ENCODE measurements at regions not wholly inside any gene's neighbourhood (a gene's known extent, or its start where the extent isn't known, plus 50 kb on each side); places are given as distances from the start of the nearest gene placed in this dataset.
"Not testable (repeated sequence)": the region's sequence is repeated elsewhere in the genome, so short reads cannot be mapped to it uniquely, and the experiment has no call there.

GRCh38 chr6:102761872-102762271, 1368.4 kb downstream of the GRIK2 start:
- Histone ChIP-seq H3K4me3 (ENCODE audit: control insufficient read depth in 1 of 7, extremely low read depth in 1 of 7, insufficient read depth in 4 of 7, low read depth in 2 of 7, low read length in 6 of 7) (no peak overlapping the region), H3K9me3 (ENCODE audit: control extremely low read depth in 1 of 5, control insufficient read depth in 4 of 5, insufficient read depth in 2 of 5, low read depth in 1 of 5, low read length in 4 of 5) (no peaks in the 10 kb centered on the region), H3K27ac (ENCODE audit: insufficient read depth in 1 of 2, low read depth in 1 of 2, low read length in 2 of 2, poor library complexity in 1 of 2, severe bottlenecking in 2 of 2) (no peak overlapping the region), H3K36me3 (ENCODE audit: control insufficient read depth in 4 of 4, insufficient read depth in 4 of 4, low read length in 3 of 4) (no peaks in the 10 kb centered on the region), H3K27me3 (replicated peaks in 2 of 5; ENCODE audit: control insufficient read depth in 4 of 5, insufficient read depth in 5 of 5, low read length in 4 of 5) (no peaks in the 10 kb centered on the region), H3K4me1 (ENCODE audit: control extremely low read depth in 1 of 4, control insufficient read depth in 4 of 4, insufficient read depth in 4 of 4, low read length in 3 of 4) (no peaks in the 10 kb centered on the region)
- no peak for DNase-seq
- WGBS (ENCODE audit: insufficient coverage) = 100% methylated on average over 2 of the region's 4 CpGs
- CTCF ChIA-PET = no interaction called here
- POLR2A ChIA-PET = no interaction called here

GRCh38 chr6:102759415-102759814, 1365.9 kb downstream of the GRIK2 start:
- WGBS (ENCODE audit: insufficient coverage) = 100% methylated on average over 1 of the region's 2 CpGs
- no peaks in the 10 kb centered on the region for H3K36me3 ChIP-seq (ENCODE audit: control insufficient read depth in 4 of 4, insufficient read depth in 4 of 4, low read length in 3 of 4)
- H3K4me1 ChIP-seq (ENCODE audit: control extremely low read depth in 1 of 4, control insufficient read depth in 4 of 4, insufficient read depth in 4 of 4, low read length in 3 of 4) = no peaks in the 10 kb centered on the region
- H3K4me3 ChIP-seq (ENCODE audit: control insufficient read depth in 1 of 7, extremely low read depth in 1 of 7, insufficient read depth in 4 of 7, low read depth in 2 of 7, low read length in 6 of 7) = no peak overlapping the region
- no peaks in the 10 kb centered on the region for H3K27me3 ChIP-seq (replicated peaks in 2 of 5; ENCODE audit: control insufficient read depth in 4 of 5, insufficient read depth in 5 of 5, low read length in 4 of 5)
- H3K9me3 ChIP-seq (ENCODE audit: control extremely low read depth in 1 of 5, control insufficient read depth in 4 of 5, insufficient read depth in 2 of 5, low read depth in 1 of 5, low read length in 4 of 5) = no peaks in the 10 kb centered on the region
- DNase-seq = no peak
- ChIA-PET CTCF (no interaction called here), POLR2A (interaction anchor here (0.7 kb wide), 1 partner anchor 13 kb away, joined by 3 read pairs; no protein-coding TSS in a partner anchor)
- H3K27ac ChIP-seq (ENCODE audit: insufficient read depth in 1 of 2, low read depth in 1 of 2, low read length in 2 of 2, poor library complexity in 1 of 2, severe bottlenecking in 2 of 2) = no peak overlapping the region

- H3K27ac ChIP-seq (ENCODE audit: insufficient read depth in 1 of 2, low read depth in 1 of 2, low read length in 2 of 2, poor library complexity in 1 of 2, severe bottlenecking in 2 of 2); H3K4me3 ChIP-seq (ENCODE audit: control insufficient read depth in 1 of 7, extremely low read depth in 1 of 7, insufficient read depth in 4 of 7, low read depth in 2 of 7, low read length in 6 of 7); H3K4me1 ChIP-seq (ENCODE audit: control extremely low read depth in 1 of 4, control insufficient read depth in 4 of 4, insufficient read depth in 4 of 4, low read length in 3 of 4); H3K27me3 ChIP-seq (replicated peaks in 2 of 5; ENCODE audit: control insufficient read depth in 4 of 5, insufficient read depth in 5 of 5, low read length in 4 of 5); H3K36me3 ChIP-seq (ENCODE audit: control insufficient read depth in 4 of 4, insufficient read depth in 4 of 4, low read length in 3 of 4); H3K9me3 ChIP-seq (ENCODE audit: control extremely low read depth in 1 of 5, control insufficient read depth in 4 of 5, insufficient read depth in 2 of 5, low read depth in 1 of 5, low read length in 4 of 5); POLR2A ChIA-PET; CTCF ChIA-PET; DNase-seq: not testable (repeated sequence)
- WGBS (ENCODE audit: insufficient coverage) = 98% methylated on average over 19 of the region's 19 CpGs
Measured at GRCh38 chr6:102758536-102758935, 1365.0 kb downstream of the GRIK2 start.

- Histone ChIP-seq H3K27ac (ENCODE audit: insufficient read depth in 1 of 2, low read depth in 1 of 2, low read length in 2 of 2, poor library complexity in 1 of 2, severe bottlenecking in 2 of 2) (no peak overlapping the region), H3K36me3 (ENCODE audit: control insufficient read depth in 4 of 4, insufficient read depth in 4 of 4, low read length in 3 of 4) (no peaks in the 10 kb centered on the region), H3K4me1 (ENCODE audit: control extremely low read depth in 1 of 4, control insufficient read depth in 4 of 4, insufficient read depth in 4 of 4, low read length in 3 of 4) (no peaks in the 10 kb centered on the region), H3K4me3 (ENCODE audit: control insufficient read depth in 1 of 7, extremely low read depth in 1 of 7, insufficient read depth in 4 of 7, low read depth in 2 of 7, low read length in 6 of 7) (no peak overlapping the region), H3K27me3 (replicated peaks in 2 of 5; ENCODE audit: control insufficient read depth in 4 of 5, insufficient read depth in 5 of 5, low read length in 4 of 5) (no peaks in the 10 kb centered on the region), H3K9me3 (ENCODE audit: control extremely low read depth in 1 of 5, control insufficient read depth in 4 of 5, insufficient read depth in 2 of 5, low read depth in 1 of 5, low read length in 4 of 5) (no peaks in the 10 kb centered on the region)
- CTCF ChIA-PET = no interaction called here
- no CpG with 5 or more reads among the region's 2 CpGs for WGBS (ENCODE audit: insufficient coverage)
- no peak for DNase-seq
- POLR2A ChIA-PET = no interaction called here
Measured at GRCh38 chr6:102749210-102749971, 1355.9 kb downstream of the GRIK2 start.

- 97% methylated on average over 3 of the region's 5 CpGs for WGBS (ENCODE audit: insufficient coverage)
- no peak overlapping the region for H3K4me3 ChIP-seq (ENCODE audit: control insufficient read depth in 1 of 7, extremely low read depth in 1 of 7, insufficient read depth in 4 of 7, low read depth in 2 of 7, low read length in 6 of 7)
- no peaks in the 10 kb centered on the region for H3K27me3 ChIP-seq (replicated peaks in 2 of 5; ENCODE audit: control insufficient read depth in 4 of 5, insufficient read depth in 5 of 5, low read length in 4 of 5)
- CTCF ChIA-PET = no interaction called here
- H3K36me3 ChIP-seq (ENCODE audit: control insufficient read depth in 4 of 4, insufficient read depth in 4 of 4, low read length in 3 of 4) = no peaks in the 10 kb centered on the region
- POLR2A ChIA-PET = interaction anchor here (0.6 kb wide), 1 partner anchor 12 kb away, joined by 3 read pairs; no protein-coding TSS in a partner anchor
- DNase-seq = no peak
- H3K9me3 ChIP-seq (ENCODE audit: control extremely low read depth in 1 of 5, control insufficient read depth in 4 of 5, insufficient read depth in 2 of 5, low read depth in 1 of 5, low read length in 4 of 5) = no peaks in the 10 kb centered on the region
- no peaks in the 10 kb centered on the region for H3K4me1 ChIP-seq (ENCODE audit: control extremely low read depth in 1 of 4, control insufficient read depth in 4 of 4, insufficient read depth in 4 of 4, low read length in 3 of 4)
- H3K27ac ChIP-seq (ENCODE audit: insufficient read depth in 1 of 2, low read depth in 1 of 2, low read length in 2 of 2, poor library complexity in 1 of 2, severe bottlenecking in 2 of 2) = no peak overlapping the region
Measured at GRCh38 chr6:102746941-102747340, 1353.4 kb downstream of the GRIK2 start.

- Histone ChIP-seq H3K4me1 (ENCODE audit: control extremely low read depth in 1 of 4, control insufficient read depth in 4 of 4, insufficient read depth in 4 of 4, low read length in 3 of 4) (no peaks in the 10 kb centered on the region), H3K27me3 (replicated peaks in 2 of 5; ENCODE audit: control insufficient read depth in 4 of 5, insufficient read depth in 5 of 5, low read length in 4 of 5) (no peaks in the 10 kb centered on the region), H3K9me3 (ENCODE audit: control extremely low read depth in 1 of 5, control insufficient read depth in 4 of 5, insufficient read depth in 2 of 5, low read depth in 1 of 5, low read length in 4 of 5) (no peaks in the 10 kb centered on the region), H3K27ac (ENCODE audit: insufficient read depth in 1 of 2, low read depth in 1 of 2, low read length in 2 of 2, poor library complexity in 1 of 2, severe bottlenecking in 2 of 2) (no peak overlapping the region), H3K36me3 (ENCODE audit: control insufficient read depth in 4 of 4, insufficient read depth in 4 of 4, low read length in 3 of 4) (no peaks in the 10 kb centered on the region), H3K4me3 (ENCODE audit: control insufficient read depth in 1 of 7, extremely low read depth in 1 of 7, insufficient read depth in 4 of 7, low read depth in 2 of 7, low read length in 6 of 7) (no peak overlapping the region)
- DNase-seq = no peak
- ChIA-PET CTCF (no interaction called here), POLR2A (no interaction called here)
- 80% methylated on average over 2 of the region's 7 CpGs for WGBS (ENCODE audit: insufficient coverage)
Measured at GRCh38 chr6:102742754-102743356, 1349.3 kb downstream of the GRIK2 start.

GRCh38 chr6:102742028-102742427, 1348.5 kb downstream of the GRIK2 start:
- Histone ChIP-seq H3K27me3 (replicated peaks in 2 of 5; ENCODE audit: control insufficient read depth in 4 of 5, insufficient read depth in 5 of 5, low read length in 4 of 5) (no peaks in the 10 kb centered on the region), H3K36me3 (ENCODE audit: control insufficient read depth in 4 of 4, insufficient read depth in 4 of 4, low read length in 3 of 4) (no peaks in the 10 kb centered on the region), H3K4me3 (ENCODE audit: control insufficient read depth in 1 of 7, extremely low read depth in 1 of 7, insufficient read depth in 4 of 7, low read depth in 2 of 7, low read length in 6 of 7) (no peak overlapping the region), H3K27ac (ENCODE audit: insufficient read depth in 1 of 2, low read depth in 1 of 2, low read length in 2 of 2, poor library complexity in 1 of 2, severe bottlenecking in 2 of 2) (no peak overlapping the region), H3K4me1 (ENCODE audit: control extremely low read depth in 1 of 4, control insufficient read depth in 4 of 4, insufficient read depth in 4 of 4, low read length in 3 of 4) (no peaks in the 10 kb centered on the region), H3K9me3 (ENCODE audit: control extremely low read depth in 1 of 5, control insufficient read depth in 4 of 5, insufficient read depth in 2 of 5, low read depth in 1 of 5, low read length in 4 of 5) (no peaks in the 10 kb centered on the region)
- WGBS (ENCODE audit: insufficient coverage) = 36% methylated on average over 2 of the region's 4 CpGs
- POLR2A ChIA-PET = no interaction called here
- CTCF ChIA-PET = no interaction called here
- DNase-seq = no peak
